Astrocyte (in vitro differentiated cells and primary cell): ENCODE measurements at regions not wholly inside any gene's neighbourhood (a gene's known extent, or its start where the extent isn't known, plus 50 kb on each side); places are given as distances from the start of the nearest gene placed in this dataset.

Experiments
- DNase-seq: peaks from one replicate; pipeline ENCODE4 v3.0.0-alpha.2; 2010; ENCODE audit warnings: low read depth
- FAIRE-seq: peaks from 2 replicates; lab custom pipeline; 2011; peaks lifted over from hg19 to GRCh38; lab: Jason Lieb, UNC
- H2AFZ ChIP-seq: 2 replicates; pipeline ENCODE4 v1.6.0; 2012; ENCODE audit warnings: low read depth, low read length, inconsistent platforms
- H3K27ac ChIP-seq: 2 replicates; pipeline ENCODE4 v1.5.1; 2011; ENCODE audit warnings: low read depth, low read length, inconsistent platforms
- H3K27me3 ChIP-seq: 2 replicates; pipeline ENCODE4 v1.6.0; 2011; ENCODE audit warnings: low read length, inconsistent platforms; ENCODE audit not compliant: insufficient read depth
- H3K36me3 ChIP-seq: 2 replicates; pipeline ENCODE4 v1.5.1; 2011; ENCODE audit warnings: low read length, inconsistent platforms; ENCODE audit not compliant: insufficient read depth
- H3K4me1 ChIP-seq: 2 replicates; pipeline ENCODE4 v1.5.1; 2011; ENCODE audit warnings: low read length, inconsistent platforms; ENCODE audit not compliant: insufficient read depth
- H3K4me2 ChIP-seq: 2 replicates; pipeline ENCODE4 v1.6.0; 2012; ENCODE audit warnings: low read length, inconsistent platforms
- H3K4me3 ChIP-seq: 2 replicates; pipeline ENCODE4 v1.5.1; 2011; ENCODE audit warnings: low read depth, mild to moderate bottlenecking, low read length, inconsistent platforms; ENCODE audit not compliant: insufficient read depth
- H3K79me2 ChIP-seq: 2 replicates; pipeline ENCODE4 v1.6.0; 2012; ENCODE audit warnings: mild to moderate bottlenecking, low read length, inconsistent platforms; ENCODE audit not compliant: insufficient read depth
- H3K9ac ChIP-seq: 2 replicates; pipeline ENCODE4 v1.6.0; 2012; ENCODE audit warnings: mild to moderate bottlenecking, low read length, inconsistent platforms
- H3K9me3 ChIP-seq: 2 replicates; pipeline ENCODE4 v1.5.1; 2012; ENCODE audit warnings: low read depth, mild to moderate bottlenecking, low read length, inconsistent platforms; ENCODE audit not compliant: insufficient read depth
- H4K20me1 ChIP-seq: 2 replicates; pipeline ENCODE4 v1.6.0; 2012; ENCODE audit warnings: low read length, inconsistent platforms; ENCODE audit not compliant: insufficient read depth
- H3K27ac Mint-ChIP-seq: one replicate; pipeline ENCODE4 v1.8.0; 2021; ENCODE audit warnings: mild to moderate bottlenecking, mixed read lengths; ENCODE audit not compliant: unreplicated experiment
- H3K27me3 Mint-ChIP-seq: one replicate; pipeline ENCODE4 v1.8.0; 2021; ENCODE audit warnings: low read depth, mixed read lengths; ENCODE audit not compliant: unreplicated experiment
- H3K36me3 Mint-ChIP-seq: one replicate; pipeline ENCODE4 v1.8.0; 2021; ENCODE audit warnings: low read depth, mixed read lengths; ENCODE audit not compliant: unreplicated experiment
- H3K4me1 Mint-ChIP-seq: one replicate; pipeline ENCODE4 v1.8.0; 2021; ENCODE audit warnings: low read depth, mixed read lengths; ENCODE audit not compliant: unreplicated experiment
- H3K4me3 Mint-ChIP-seq: one replicate; pipeline ENCODE4 v1.8.0; 2021; ENCODE audit warnings: mild to moderate bottlenecking, moderate library complexity, mixed read lengths; ENCODE audit not compliant: unreplicated experiment
- H3K9me3 Mint-ChIP-seq: one replicate; pipeline ENCODE4 v1.8.0; 2021; ENCODE audit warnings: mild to moderate bottlenecking, mixed read lengths; ENCODE audit not compliant: unreplicated experiment
- CTCF ChIP-seq: IDR thresholded peaks from 2 replicates; pipeline ENCODE4 v1.5.1; 2011; ENCODE audit warnings: low read depth, mild to moderate bottlenecking, inconsistent platforms, low read length, moderate library complexity; ENCODE audit not compliant: insufficient read depth
- EZH2 ChIP-seq: IDR thresholded peaks from 2 replicates; pipeline ENCODE4 v1.6.1; 2012; ENCODE audit warnings: mild to moderate bottlenecking, low read length, inconsistent platforms; ENCODE audit not compliant: insufficient read depth

GRCh38 chr6:4584801-4585200, 191.4 kb upstream of the CDYL start:
- peaks cover 28% of the 10 kb centered on the region for H3K4me1 ChIP-seq

GRCh38 chr6:4582506-4583417, 193.4 kb upstream of the CDYL start:
- Histone ChIP-seq H3K4me3 (no peak overlapping the region), H3K9me3 (no peaks in the 10 kb centered on the region), H3K9ac (peak overlapping the region; percentile 46), H3K27me3 (no peaks in the 10 kb centered on the region), H3K36me3 (no peaks in the 10 kb centered on the region), H4K20me1 (no peaks in the 10 kb centered on the region), H3K79me2 (no peaks in the 10 kb centered on the region), H3K4me1 (peaks cover 30% of the 10 kb centered on the region), H2AFZ (peak overlapping the region; percentile 53), H3K27ac (peak overlapping the region; percentile 86), H3K4me2 (peak overlapping the region; percentile 68)
- FAIRE-seq (peak; percentile 88), DNase-seq (no peak)
- Mint-ChIP-seq H3K9me3 (peaks cover 5% of the 10 kb centered on the region), H3K4me1 (peaks cover 20% of the 10 kb centered on the region), H3K27me3 (peaks cover under 1% of the 10 kb centered on the region), H3K36me3 (no peaks in the 10 kb centered on the region), H3K27ac (peak overlapping the region; percentile 96), H3K4me3 (no peak overlapping the region)
- TF ChIP-seq CTCF, result no peak
- TF ChIP-seq EZH2, result no peak

More at GRCh38 chr6:4584801-4585200, 191.4 kb upstream of the CDYL start:
- peaks cover 20% of the 10 kb centered on the region for H3K4me1 Mint-ChIP-seq
- no peak overlapping the region for H3K27ac Mint-ChIP-seq
- no peak for TF ChIP-seq CTCF
- no peak for TF ChIP-seq EZH2
- peaks cover 7% of the 10 kb centered on the region for H3K27me3 Mint-ChIP-seq
- no peaks in the 10 kb centered on the region for H3K79me2 ChIP-seq
- no peak overlapping the region for H3K9ac ChIP-seq
- no peak overlapping the region for H3K4me3 ChIP-seq
- no peaks in the 10 kb centered on the region for H3K36me3 ChIP-seq
- H3K4me2 ChIP-seq, result no peak overlapping the region
- no peak overlapping the region for H3K4me3 Mint-ChIP-seq
- no peak for DNase-seq
- no peaks in the 10 kb centered on the region for H3K36me3 Mint-ChIP-seq
- no peaks in the 10 kb centered on the region for H4K20me1 ChIP-seq
- no peaks in the 10 kb centered on the region for H3K27me3 ChIP-seq
- H3K27ac ChIP-seq, result no peak overlapping the region
- no peak for FAIRE-seq
- no peak overlapping the region for H2AFZ ChIP-seq
- H3K9me3 Mint-ChIP-seq, result peaks cover 5% of the 10 kb centered on the region
- H3K9me3 ChIP-seq, result no peaks in the 10 kb centered on the region
